H9 (cell line): ENCODE measurements at regions not wholly inside any gene's neighbourhood (a gene's known extent, or its start where the extent isn't known, plus 50 kb on each side); places are given as distances from the start of the nearest gene placed in this dataset.

Experiments
- DNase-seq: peaks from one replicate; pipeline ENCODE4 v3.0.0-alpha.2; 2017
- H2AFZ ChIP-seq: one replicate; pipeline ENCODE4 v1.6.1; 2013; ENCODE audit warnings: mild to moderate bottlenecking, low read length, control low read depth, moderate library complexity
- H2AK5ac ChIP-seq: 2 replicates; pipeline ENCODE4 v1.6.1; 2013; ENCODE audit warnings: low read length, control low read depth, mixed read lengths; ENCODE audit not compliant: insufficient read length
- H2BK120ac ChIP-seq: one replicate; pipeline ENCODE4 v1.6.1; 2013; ENCODE audit warnings: low read depth, mild to moderate bottlenecking, low read length, control low read depth, inconsistent platforms; ENCODE audit not compliant: poor library complexity, severe bottlenecking
- H2BK12ac ChIP-seq: 2 replicates; pipeline ENCODE4 v1.6.1; 2013; ENCODE audit warnings: low read length, control low read depth, mixed read lengths, low read depth; ENCODE audit not compliant: insufficient read length
- H2BK15ac ChIP-seq: 2 replicates; pipeline ENCODE4 v1.6.1; 2013; ENCODE audit warnings: low read depth, low read length, control low read depth
- H2BK20ac ChIP-seq: one replicate; pipeline ENCODE4 v1.6.1; 2013; ENCODE audit warnings: low read depth, mild to moderate bottlenecking, low read length, control low read depth, inconsistent platforms; ENCODE audit not compliant: poor library complexity, severe bottlenecking
- H2BK5ac ChIP-seq: 2 replicates; pipeline ENCODE4 v1.6.1; 2013; ENCODE audit warnings: low read length, control low read depth, mixed read lengths; ENCODE audit not compliant: insufficient read length
- H3K14ac ChIP-seq: 2 replicates; pipeline ENCODE4 v1.6.1; 2013; ENCODE audit warnings: low read length, control low read depth; ENCODE audit not compliant: insufficient read depth
- H3K18ac ChIP-seq: 2 replicates; pipeline ENCODE4 v1.6.1; 2013; ENCODE audit warnings: low read depth, mild to moderate bottlenecking, mixed read lengths, low read length, control low read depth; ENCODE audit not compliant: insufficient read length
- H3K23ac ChIP-seq: 2 replicates; pipeline ENCODE4 v1.6.1; 2013; ENCODE audit warnings: low read length, control low read depth, mixed read lengths, low read depth; ENCODE audit not compliant: insufficient read length
- H3K23me2 ChIP-seq: 2 replicates; pipeline ENCODE4 v1.6.1; 2013; ENCODE audit warnings: low read depth, mild to moderate bottlenecking, mixed read lengths, low read length, control low read depth; ENCODE audit not compliant: insufficient read length, poor library complexity, severe bottlenecking
- H3K27ac ChIP-seq: 2 replicates; pipeline ENCODE4 v1.5.1; 2013; ENCODE audit warnings: low read length, control low read depth, mixed read lengths, low read depth; ENCODE audit not compliant: insufficient read length
- H3K27me3 ChIP-seq: 2 replicates; pipeline ENCODE4 v1.6.1; 2013; ENCODE audit warnings: low read length, control low read depth, inconsistent platforms; ENCODE audit not compliant: insufficient read depth
- H3K4ac ChIP-seq: 2 replicates; pipeline ENCODE4 v1.6.1; 2013; ENCODE audit warnings: low read depth, mild to moderate bottlenecking, control low read depth, inconsistent platforms, low read length, moderate library complexity
- H3K4me1 ChIP-seq: 2 replicates; pipeline ENCODE4 v1.6.1; 2013; ENCODE audit warnings: low read length, control low read depth, inconsistent platforms; ENCODE audit not compliant: insufficient read depth
- H3K4me2 ChIP-seq: 2 replicates; pipeline ENCODE4 v1.6.1; 2013; ENCODE audit warnings: low read length, control low read depth, mixed read lengths; ENCODE audit not compliant: insufficient read length, insufficient read depth
- H3K56ac ChIP-seq: 2 replicates; pipeline ENCODE4 v1.6.1; 2013; ENCODE audit warnings: low read depth, mild to moderate bottlenecking, mixed read lengths, low read length, control low read depth; ENCODE audit not compliant: insufficient read length
- H3K79me1 ChIP-seq: 2 replicates; pipeline ENCODE4 v1.6.1; 2013; ENCODE audit warnings: low read depth, mild to moderate bottlenecking, moderate library complexity, low read length, control low read depth, inconsistent platforms; ENCODE audit not compliant: insufficient read depth, poor library complexity, severe bottlenecking
- H3K79me2 ChIP-seq: 2 replicates; pipeline ENCODE4 v1.6.1; 2013; ENCODE audit warnings: low read length, control low read depth, inconsistent platforms; ENCODE audit not compliant: insufficient read depth
- H3K9ac ChIP-seq: 2 replicates; pipeline ENCODE4 v1.6.1; 2013; ENCODE audit warnings: low read length, control low read depth, mixed read lengths; ENCODE audit not compliant: insufficient read length; ENCODE audit errors: extremely low read depth
- H3K9me3 ChIP-seq: one replicate; pipeline ENCODE4 v1.6.1; 2013; ENCODE audit warnings: low read depth, low read length, inconsistent platforms; ENCODE audit not compliant: control insufficient read depth
- H3T11ph ChIP-seq: one replicate; pipeline ENCODE4 v1.6.1; 2013; ENCODE audit warnings: mild to moderate bottlenecking, low read length, control low read depth, inconsistent platforms
- H4K20me1 ChIP-seq: one replicate; pipeline ENCODE4 v1.6.1; 2013; ENCODE audit not compliant: control insufficient read depth, insufficient read length, insufficient read depth
- H4K5ac ChIP-seq: 2 replicates; pipeline ENCODE4 v1.6.1; 2013; ENCODE audit warnings: low read depth, mild to moderate bottlenecking, mixed read lengths, low read length, control low read depth; ENCODE audit not compliant: insufficient read length
- H4K8ac ChIP-seq: replicated peaks from 2 replicates; pipeline ENCODE4 v1.6.1; 2013; ENCODE audit warnings: low read length, control low read depth, mixed read lengths, low read depth; ENCODE audit not compliant: insufficient read length
- H4K91ac ChIP-seq: 2 replicates; pipeline ENCODE4 v1.6.1; 2013; ENCODE audit warnings: low read depth, mild to moderate bottlenecking, moderate library complexity, mixed read lengths, low read length, control low read depth; ENCODE audit not compliant: insufficient read length
- H3K27ac Mint-ChIP-seq, 3 experiments: 2 replicates in 2 of 3; 3 replicates in 1 of 3; pipeline ENCODE4 v1.8.0; 2020 to 2021; ENCODE audit warnings: mixed read lengths in 3 of 3, mild to moderate bottlenecking in 1 of 3, moderate library complexity in 1 of 3
- H3K27me3 Mint-ChIP-seq: 2 replicates; pipeline ENCODE4 v1.8.0; 2021; ENCODE audit warnings: low read depth, mild to moderate bottlenecking, moderate library complexity, mixed read lengths
- H3K36me3 Mint-ChIP-seq, 3 experiments: 2 replicates in 2 of 3; 3 replicates in 1 of 3; pipeline ENCODE4 v1.8.0; 2020 to 2021; ENCODE audit warnings: low read depth in 3 of 3, mixed read lengths in 3 of 3; ENCODE audit not compliant: insufficient read depth in 1 of 3
- H3K4me1 Mint-ChIP-seq, 2 experiments: 2 replicates each; pipeline ENCODE4 v1.8.0; 2020; ENCODE audit warnings: mixed read lengths in 2 of 2
- H3K4me3 Mint-ChIP-seq, 2 experiments: 2 replicates in 1 of 2; 3 replicates in 1 of 2; pipeline ENCODE4 v1.8.0; 2020 to 2021; ENCODE audit warnings: mild to moderate bottlenecking in 2 of 2, mixed read lengths in 2 of 2, moderate library complexity in 1 of 2
- H3K9me3 Mint-ChIP-seq, 2 experiments: 2 replicates in 1 of 2; 3 replicates in 1 of 2; pipeline ENCODE4 v1.8.0; 2020; ENCODE audit warnings: mild to moderate bottlenecking in 2 of 2, mixed read lengths in 2 of 2, moderate library complexity in 1 of 2
- WGBS: extraction: QIAGEN DNeasy Blood & Tissue Kit; methylation state at CpG from one replicate; pipeline ENCODE4 v1.1.7; 2013; ENCODE audit warnings: missing lambda C conversion rate, low lambda C conversion rate, mixed read lengths; ENCODE audit not compliant: insufficient read length; ENCODE audit errors: extremely low coverage; 5-methylcytosine and 5-hydroxymethylcytosine counted together
- TF ChIP-seq, protein P1 (sequence below): fragments of 200-600 bp; sonication (generic); conservative IDR thresholded peaks from 3 replicates; pipeline ENCODE4 v1.8.0; 2021; ENCODE audit warnings: antibody characterized with exemption, mild to moderate bottlenecking

DNA sequence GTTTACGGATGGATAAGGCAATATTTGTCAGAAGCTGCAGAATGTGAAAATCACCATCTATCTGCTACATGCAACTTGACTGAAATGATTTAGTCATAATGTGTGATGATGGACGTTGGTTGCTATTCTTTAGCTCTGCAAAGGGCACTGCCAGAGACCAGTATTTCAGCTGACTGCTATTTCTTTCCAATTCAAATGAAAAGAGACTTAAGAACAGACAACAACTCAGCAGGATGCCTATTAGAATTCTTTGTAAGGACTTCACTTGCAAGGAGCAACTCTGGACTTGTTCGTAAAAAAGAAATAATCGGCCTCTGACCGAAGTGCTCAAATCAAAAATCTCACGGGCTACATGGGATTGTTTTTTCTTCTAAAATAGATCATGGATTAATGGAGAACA lies 262.7 kb downstream of the DHX15 start:
- no peak overlapping the region for H3K18ac ChIP-seq
- H2BK20ac ChIP-seq, result no peak overlapping the region
- no peak overlapping the region for H3K23ac ChIP-seq
- no CpG with 5 or more reads among the region's 6 CpGs for WGBS
- peak overlapping the region; percentile 5 for H3K27ac ChIP-seq
- H3K14ac ChIP-seq, result no peak overlapping the region
- H4K20me1 ChIP-seq, result no peaks in the 10 kb centered on the region
- H3K79me2 ChIP-seq, result no peaks in the 10 kb centered on the region
- H3K9me3 Mint-ChIP-seq, result no peaks in the 10 kb centered on the region
- H2BK15ac ChIP-seq, result no peak overlapping the region
- H3K4me3 Mint-ChIP-seq, result peak overlapping the region; percentile 43 to 87; a peak in 4 of 5 replicates
- H3K79me1 ChIP-seq, result no peaks in the 10 kb centered on the region
- H3K9me3 ChIP-seq, result no peaks in the 10 kb centered on the region
- no peak overlapping the region for H4K5ac ChIP-seq
- H3K23me2 ChIP-seq, result peaks cover 5% of the 10 kb centered on the region
- no peaks in the 10 kb centered on the region; the same call in 1 of the 2 replicates for H3K27me3 Mint-ChIP-seq
- no peak overlapping the region for H2BK120ac ChIP-seq
- peaks cover 0 to 16% (median 10%) of the 10 kb centered on the region in 3 experiments; a peak in 5 of 7 replicates for H3K36me3 Mint-ChIP-seq
- H3K4me1 ChIP-seq, result peaks cover 15% of the 10 kb centered on the region; the same call in 1 of the 2 replicates
- no peak overlapping the region for H3K56ac ChIP-seq
- H3K9ac ChIP-seq, result no peak overlapping the region
- no peak overlapping the region for H3K4ac ChIP-seq
- H2BK5ac ChIP-seq, result no peak overlapping the region
- H3K27me3 ChIP-seq, result no peaks in the 10 kb centered on the region
- peak overlapping the region in 2 of 3 experiments; percentile 51 to 67; a peak in 4 of 7 replicates for H3K27ac Mint-ChIP-seq
- H4K91ac ChIP-seq, result no peak overlapping the region
- H3T11ph ChIP-seq, result no peak overlapping the region
- no peak overlapping the region for H2AFZ ChIP-seq
- H3K4me1 Mint-ChIP-seq, result peaks cover 79 to 89% of the 10 kb centered on the region in 2 experiments
- no peak overlapping the region for H2BK12ac ChIP-seq
- H2AK5ac ChIP-seq, result no peak overlapping the region
- peak overlapping the region; percentile 63 for H3K4me2 ChIP-seq
- TF ChIP-seq, protein P1, sequence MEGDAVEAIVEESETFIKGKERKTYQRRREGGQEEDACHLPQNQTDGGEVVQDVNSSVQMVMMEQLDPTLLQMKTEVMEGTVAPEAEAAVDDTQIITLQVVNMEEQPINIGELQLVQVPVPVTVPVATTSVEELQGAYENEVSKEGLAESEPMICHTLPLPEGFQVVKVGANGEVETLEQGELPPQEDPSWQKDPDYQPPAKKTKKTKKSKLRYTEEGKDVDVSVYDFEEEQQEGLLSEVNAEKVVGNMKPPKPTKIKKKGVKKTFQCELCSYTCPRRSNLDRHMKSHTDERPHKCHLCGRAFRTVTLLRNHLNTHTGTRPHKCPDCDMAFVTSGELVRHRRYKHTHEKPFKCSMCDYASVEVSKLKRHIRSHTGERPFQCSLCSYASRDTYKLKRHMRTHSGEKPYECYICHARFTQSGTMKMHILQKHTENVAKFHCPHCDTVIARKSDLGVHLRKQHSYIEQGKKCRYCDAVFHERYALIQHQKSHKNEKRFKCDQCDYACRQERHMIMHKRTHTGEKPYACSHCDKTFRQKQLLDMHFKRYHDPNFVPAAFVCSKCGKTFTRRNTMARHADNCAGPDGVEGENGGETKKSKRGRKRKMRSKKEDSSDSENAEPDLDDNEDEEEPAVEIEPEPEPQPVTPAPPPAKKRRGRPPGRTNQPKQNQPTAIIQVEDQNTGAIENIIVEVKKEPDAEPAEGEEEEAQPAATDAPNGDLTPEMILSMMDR, result no peak
- H4K8ac ChIP-seq, result no peak overlapping the region
- DNase-seq, result no peak
